Brain microvascular endothelial cell (primary cell): ENCODE measurements at regions not wholly inside any gene's neighbourhood (a gene's known extent, or its start where the extent isn't known, plus 50 kb on each side); places are given as distances from the start of the nearest gene placed in this dataset.

Source experiments
- DNase-seq: peaks from one replicate; pipeline ENCODE4 v3.0.0-alpha.2; 2020
- H3K27ac ChIP-seq: fragments of 250-450 bp; sonication (Bioruptor Pico); 2 replicates; pipeline ENCODE4 v1.5.1; 2020; ENCODE audit warnings: mild to moderate bottlenecking, moderate library complexity
- H3K27me3 ChIP-seq: fragments of 250-450 bp; sonication (Bioruptor Pico); replicated peaks from 2 replicates; pipeline ENCODE4 v1.5.1; 2020; ENCODE audit warnings: mild to moderate bottlenecking
- H3K36me3 ChIP-seq: fragments of 250-450 bp; sonication (Bioruptor Pico); replicated peaks from 2 replicates; pipeline ENCODE4 v1.5.1; 2020; ENCODE audit warnings: mild to moderate bottlenecking
- H3K4me3 ChIP-seq: 2 replicates; pipeline ENCODE4 v1.5.1; 2011; ENCODE audit warnings: low read depth, mild to moderate bottlenecking, control low read depth, low read length, moderate library complexity
- CTCF ChIP-seq: IDR thresholded peaks from 2 replicates; pipeline ENCODE4 v1.5.1; 2011; ENCODE audit warnings: low read depth, mild to moderate bottlenecking, moderate library complexity, low read length, control low read depth, inconsistent platforms; ENCODE audit errors: missing control alignments
- in situ Hi-C: cut with HindIII; loops from 2 replicates; pipeline ENCODE4 v1.10.0; 2017; ENCODE audit warnings: low sequenced_read_pairs, low pct_ligation_motif_present

- in situ Hi-C loops = no loop called here
- no peak overlapping the region for H3K27ac ChIP-seq
- TF ChIP-seq CTCF = no peak
- no peak for DNase-seq
- no peak overlapping the region for H3K4me3 ChIP-seq
- no peaks in the 10 kb centered on the region for H3K36me3 ChIP-seq
- no peaks in the 10 kb centered on the region for H3K27me3 ChIP-seq
Observed at GRCh38 chr11:116638463-116638862, 134.3 kb downstream of the BUD13 start.

GRCh38 chr11:116637766-116638165 lies 135.0 kb downstream of the BUD13 start:
- TF ChIP-seq CTCF = no peak
- in situ Hi-C loops = no loop called here
- H3K27me3 ChIP-seq = no peaks in the 10 kb centered on the region
- no peak overlapping the region for H3K4me3 ChIP-seq
- no peaks in the 10 kb centered on the region for H3K36me3 ChIP-seq
- DNase-seq = no peak
- H3K27ac ChIP-seq = no peak overlapping the region

GRCh38 chr11:116636341-116636929 lies 136.4 kb downstream of the BUD13 start:
- no peak for TF ChIP-seq CTCF
- in situ Hi-C loops = no loop called here
- no peak overlapping the region for H3K27ac ChIP-seq
- no peak for DNase-seq
- no peaks in the 10 kb centered on the region for H3K27me3 ChIP-seq
- H3K4me3 ChIP-seq = no peak overlapping the region
- no peaks in the 10 kb centered on the region for H3K36me3 ChIP-seq

GRCh38 chr11:116631201-116631600 lies 141.6 kb downstream of the BUD13 start:
- no peak overlapping the region for H3K4me3 ChIP-seq
- no peak for DNase-seq
- TF ChIP-seq CTCF = no peak
- H3K27me3 ChIP-seq = no peaks in the 10 kb centered on the region
- in situ Hi-C loops = no loop called here
- no peak overlapping the region for H3K27ac ChIP-seq
- no peaks in the 10 kb centered on the region for H3K36me3 ChIP-seq

GRCh38 chr11:116618461-116618860 lies 154.3 kb downstream of the BUD13 start:
- H3K36me3 ChIP-seq = no peaks in the 10 kb centered on the region
- no peak overlapping the region for H3K4me3 ChIP-seq
- H3K27me3 ChIP-seq = no peaks in the 10 kb centered on the region
- no peak for DNase-seq
- H3K27ac ChIP-seq = no peak overlapping the region
- TF ChIP-seq CTCF = no peak
- in situ Hi-C loops = no loop called here

- H3K36me3 ChIP-seq = no peaks in the 10 kb centered on the region
- no peak for TF ChIP-seq CTCF
- no peak overlapping the region for H3K4me3 ChIP-seq
- in situ Hi-C loops = no loop called here
- no peak for DNase-seq
- H3K27ac ChIP-seq = no peak overlapping the region
- H3K27me3 ChIP-seq = no peaks in the 10 kb centered on the region
Observed at GRCh38 chr11:116615211-116615865, 157.4 kb downstream of the BUD13 start.
